GM18907 (cell line): ENCODE measurements at regions not wholly inside any gene's neighbourhood (a gene's known extent, or its start where the extent isn't known, plus 50 kb on each side); places are given as distances from the start of the nearest gene placed in this dataset.

Experiments
- ATAC-seq: cut with Tn5 transposase; IDR thresholded peaks from one replicate; pipeline ENCODE4 v1.9.1; 2021; ENCODE audit warnings: mild to moderate bottlenecking, moderate library complexity; ENCODE audit not compliant: unreplicated experiment

DNA sequence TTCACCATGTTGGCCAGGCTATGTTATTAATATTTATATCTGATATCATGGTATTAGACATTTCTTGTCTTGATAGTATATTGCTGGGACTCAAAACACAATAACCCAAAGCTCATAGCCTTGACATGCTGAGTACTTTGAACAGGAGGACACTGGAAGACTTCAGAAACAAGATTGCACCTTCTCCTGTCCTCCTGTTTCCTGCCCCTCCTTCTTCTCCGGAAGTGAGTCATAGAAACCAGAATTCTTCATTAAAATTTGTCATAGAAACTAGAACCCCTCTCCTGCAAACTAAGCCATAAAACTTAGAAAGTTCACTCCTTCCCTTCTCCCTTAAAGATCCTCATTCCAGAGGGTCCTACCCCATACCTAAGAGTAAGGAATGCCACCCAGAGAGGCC lies 400.2 kb downstream of the SLITRK5 start:
- ATAC-seq = no peak

DNA sequence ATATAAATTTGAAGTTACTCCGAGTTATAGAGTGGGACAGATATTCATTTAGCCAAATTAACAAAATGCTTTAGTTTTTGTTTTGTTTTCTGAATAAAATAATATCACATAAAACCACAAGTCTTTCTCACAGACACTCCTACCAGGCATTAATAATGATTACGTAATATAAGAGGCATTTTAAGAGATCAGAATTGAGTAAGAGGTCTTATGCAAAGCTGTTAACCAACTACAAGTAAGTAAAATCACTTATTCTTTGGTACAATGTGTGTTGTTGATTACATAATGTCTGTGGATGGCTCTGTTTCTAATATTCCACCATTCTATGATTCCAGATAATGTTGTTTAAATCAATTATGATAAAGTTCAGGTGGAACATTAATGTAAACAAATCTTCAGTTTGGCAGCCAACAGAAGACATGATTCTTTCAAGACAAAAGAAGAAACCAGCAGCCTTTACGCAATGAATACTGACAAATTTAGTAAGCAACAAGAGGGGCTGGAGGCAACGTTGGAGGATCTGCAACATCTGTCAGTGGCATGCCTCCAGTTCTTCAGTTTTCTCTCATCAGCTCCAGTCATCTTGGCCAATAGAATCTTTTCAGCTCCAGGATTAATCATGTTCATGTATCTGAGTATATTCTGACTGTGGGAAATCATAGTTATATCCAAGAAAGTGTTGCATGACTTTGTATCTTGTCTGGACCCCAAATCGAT lies 403.8 kb downstream of the SLITRK5 start:
- no peak for ATAC-seq

DNA sequence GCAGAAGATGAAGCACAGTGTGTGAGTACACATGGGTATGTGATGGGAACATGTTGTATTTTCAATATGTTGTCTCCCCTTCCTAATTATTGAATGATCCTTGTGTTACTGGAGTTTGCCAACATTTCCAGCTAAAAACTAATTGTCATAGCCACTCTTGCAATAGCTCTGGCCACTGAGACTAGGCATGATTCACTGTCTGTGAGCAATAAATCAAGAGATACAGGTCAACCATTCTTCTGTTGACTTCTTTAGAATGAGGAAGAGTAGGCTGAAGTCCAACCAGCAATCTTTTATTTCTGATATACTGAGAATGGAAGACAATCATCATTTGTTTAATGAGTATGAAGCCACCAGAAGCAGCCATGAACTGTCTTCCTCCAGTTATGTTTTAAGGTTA lies 413.9 kb downstream of the SLITRK5 start:
- no peak for ATAC-seq

DNA sequence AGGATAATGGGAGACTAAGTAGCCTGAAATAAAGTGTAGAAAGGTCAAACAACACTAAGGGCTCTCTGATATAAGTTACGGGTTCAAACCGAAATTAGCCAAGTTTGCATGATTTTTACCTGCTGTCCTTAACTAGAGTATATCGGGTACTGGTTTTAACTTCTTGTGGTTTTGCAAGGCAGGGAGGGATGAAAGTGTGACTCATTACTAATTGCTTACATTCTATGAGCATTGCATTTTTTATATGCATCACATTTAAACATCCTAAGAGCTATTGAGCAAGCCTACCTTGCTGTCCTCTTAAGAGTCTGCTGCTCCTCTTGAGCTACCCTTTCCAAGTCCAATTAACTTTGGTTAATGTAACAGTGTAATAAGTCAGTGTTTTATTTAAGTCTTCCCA lies 415.4 kb downstream of the SLITRK5 start:
- no peak for ATAC-seq

DNA sequence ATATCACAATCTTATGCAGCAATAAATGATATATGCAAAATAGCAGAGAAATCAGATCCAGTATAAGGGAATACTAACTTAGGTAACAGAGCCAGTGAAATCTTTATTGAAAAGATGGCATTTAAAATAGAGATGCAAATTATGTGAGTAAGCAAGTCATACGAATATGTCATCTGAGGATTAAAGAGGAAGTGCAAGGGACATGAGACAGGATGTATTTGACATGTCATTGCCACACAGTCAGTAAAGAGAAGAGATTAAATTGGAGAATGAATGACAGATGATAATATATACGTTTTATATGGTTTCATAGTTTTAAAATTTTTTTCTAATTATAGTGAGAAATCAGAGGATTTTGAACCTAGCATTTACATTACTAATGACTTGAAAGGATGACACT lies 426.4 kb downstream of the SLITRK5 start:
- ATAC-seq = no peak

DNA sequence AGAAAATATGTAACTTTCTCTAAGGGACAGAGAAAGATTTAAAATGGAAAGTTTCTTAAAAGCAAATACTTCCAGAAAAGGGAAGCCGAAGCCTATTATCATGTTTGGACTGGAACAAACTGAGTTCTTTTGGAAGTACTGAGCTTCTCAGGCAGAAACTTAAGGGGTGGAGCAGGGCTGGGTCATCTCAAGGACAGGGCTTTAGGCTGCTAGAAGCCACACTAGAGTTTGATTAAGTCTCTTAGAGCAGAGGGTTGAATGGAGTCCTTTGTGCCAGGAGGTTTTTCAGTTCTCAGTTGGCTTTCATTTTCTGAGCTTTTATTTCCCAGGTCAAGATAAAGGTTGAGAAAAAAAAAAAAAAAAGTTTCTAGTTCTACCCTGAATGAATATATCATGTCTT lies 432.7 kb downstream of the SLITRK5 start:
- ATAC-seq = no peak

DNA sequence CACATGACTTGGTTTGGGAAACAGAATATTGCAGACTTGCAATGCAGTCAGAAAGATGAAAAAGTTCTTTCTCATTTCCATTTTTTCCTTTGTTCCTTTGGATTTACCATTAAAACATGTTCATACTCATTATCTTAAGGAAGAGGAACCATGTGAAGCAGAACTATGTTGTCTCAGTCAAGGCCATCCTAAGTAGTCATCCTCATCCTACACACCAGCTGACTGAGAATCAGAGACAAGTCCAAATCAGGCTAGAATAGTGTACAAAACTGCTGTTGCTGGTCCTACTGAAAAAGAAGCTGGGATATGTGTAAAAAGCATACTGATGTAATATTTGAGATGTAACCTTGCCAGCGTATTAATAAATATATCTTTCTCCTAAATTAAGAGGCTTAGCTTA lies 433.4 kb downstream of the SLITRK5 start:
- ATAC-seq = no peak

DNA sequence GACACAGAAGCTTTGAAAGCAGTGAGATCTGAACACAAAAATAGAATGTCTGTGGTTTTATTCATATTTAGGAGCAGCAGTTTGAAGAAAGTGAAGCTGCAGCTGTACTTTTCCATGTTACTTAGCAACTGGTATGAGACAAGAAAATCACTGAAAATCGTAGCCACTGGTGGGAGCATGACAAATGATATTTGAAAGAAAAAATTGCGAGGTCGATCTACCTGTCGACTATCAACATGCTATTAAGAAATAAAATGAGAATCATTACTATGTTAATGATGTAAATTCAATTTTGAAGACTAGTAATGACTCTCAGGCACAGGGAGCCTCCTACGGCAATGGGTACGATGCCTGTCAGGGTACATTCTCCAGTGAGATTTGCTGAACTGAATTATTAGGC lies 436.4 kb downstream of the SLITRK5 start:
- no peak for ATAC-seq

DNA sequence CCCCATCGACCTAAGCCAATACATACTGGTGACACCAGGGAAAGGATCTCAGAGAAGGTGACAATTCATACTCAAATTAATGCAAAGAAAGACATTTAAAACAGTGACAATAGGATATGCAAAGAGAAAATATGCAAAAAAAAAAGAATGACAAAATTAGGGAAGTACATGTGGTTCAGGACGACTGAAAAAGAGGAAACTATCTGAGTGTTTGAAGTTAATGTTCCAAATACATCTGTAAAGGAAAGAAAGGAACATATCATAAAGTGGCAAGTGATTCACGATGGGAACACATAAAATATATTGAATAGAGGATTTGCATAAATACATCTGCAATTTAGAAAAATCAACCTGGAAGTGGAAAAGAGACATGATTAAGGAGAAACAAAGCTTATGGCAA lies 441.4 kb downstream of the SLITRK5 start:
- ATAC-seq = no peak

DNA sequence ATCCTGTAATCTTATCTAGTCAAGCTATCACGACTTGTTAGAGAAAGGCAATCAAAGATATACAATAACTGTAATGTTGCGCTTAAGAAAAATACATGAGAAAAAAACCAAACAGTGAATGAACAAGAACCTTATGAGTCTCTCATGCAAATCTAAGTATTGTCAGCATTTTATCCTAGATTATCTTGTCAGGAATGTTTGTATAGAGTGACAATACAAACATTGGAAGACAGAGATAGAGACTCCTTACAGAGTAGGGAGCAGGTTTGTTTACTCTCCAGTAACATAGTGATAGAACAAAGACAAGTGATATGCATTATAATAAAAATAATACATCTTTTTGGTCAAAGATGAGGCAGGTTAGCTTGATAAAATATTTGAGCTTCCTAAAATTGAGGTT lies 444.8 kb downstream of the SLITRK5 start:
- no peak for ATAC-seq

DNA sequence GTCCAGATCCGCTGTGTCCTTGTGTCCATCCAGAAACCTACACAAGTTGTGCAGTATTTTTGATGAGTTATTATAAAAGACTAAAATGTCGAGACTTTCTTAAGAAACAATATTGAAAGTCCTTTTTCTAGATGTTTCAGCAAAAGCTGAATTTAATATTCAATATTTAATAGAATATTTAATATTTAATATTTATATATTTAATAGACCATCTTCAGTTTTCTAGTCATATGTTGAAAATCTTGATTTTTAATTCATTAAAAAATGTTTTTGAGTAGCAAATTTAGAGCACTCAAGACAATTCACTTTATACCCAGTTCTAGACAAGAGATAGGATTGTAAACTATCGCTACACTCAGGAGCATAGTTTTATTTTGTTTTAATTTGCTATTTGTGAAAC lies 447.8 kb downstream of the SLITRK5 start:
- no peak for ATAC-seq

DNA sequence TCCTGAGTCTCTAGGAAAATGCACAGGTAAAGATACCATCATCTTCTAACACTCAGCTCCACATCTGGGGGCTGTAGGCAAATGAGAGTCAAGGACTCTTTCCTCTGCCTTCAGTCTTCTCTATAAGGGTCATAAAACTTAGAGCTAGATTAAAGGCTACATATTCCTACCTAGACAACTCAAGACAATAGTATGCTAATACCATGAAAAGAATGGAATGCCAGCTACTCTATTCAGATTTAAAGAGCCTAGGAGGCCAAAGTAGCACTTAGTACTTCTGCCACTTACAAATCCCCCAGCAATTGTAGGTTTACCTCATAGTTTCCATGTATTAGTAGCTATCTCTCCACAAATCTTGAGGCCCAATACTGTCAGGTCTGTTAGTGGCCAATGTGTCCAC lies 453.0 kb downstream of the SLITRK5 start:
- no peak for ATAC-seq

DNA sequence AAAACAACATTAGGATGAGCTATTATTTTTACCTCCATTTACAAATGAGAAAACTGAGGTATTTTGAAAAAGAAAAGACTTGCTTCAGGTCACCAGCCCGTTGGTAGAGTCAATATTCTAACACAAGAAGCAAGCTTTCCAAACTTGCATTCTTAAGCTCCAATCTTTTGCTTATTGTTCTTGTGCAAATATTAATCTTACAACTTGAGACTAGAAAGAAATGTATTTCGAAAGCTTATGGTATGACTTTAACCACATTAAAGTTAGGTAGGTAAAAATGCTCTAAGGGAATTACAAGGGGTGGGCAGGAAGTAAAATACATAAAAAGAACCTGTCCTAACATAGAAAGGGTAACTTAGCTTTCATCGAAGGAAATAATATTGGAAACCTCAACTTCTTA lies 453.9 kb downstream of the SLITRK5 start:
- no peak for ATAC-seq

DNA sequence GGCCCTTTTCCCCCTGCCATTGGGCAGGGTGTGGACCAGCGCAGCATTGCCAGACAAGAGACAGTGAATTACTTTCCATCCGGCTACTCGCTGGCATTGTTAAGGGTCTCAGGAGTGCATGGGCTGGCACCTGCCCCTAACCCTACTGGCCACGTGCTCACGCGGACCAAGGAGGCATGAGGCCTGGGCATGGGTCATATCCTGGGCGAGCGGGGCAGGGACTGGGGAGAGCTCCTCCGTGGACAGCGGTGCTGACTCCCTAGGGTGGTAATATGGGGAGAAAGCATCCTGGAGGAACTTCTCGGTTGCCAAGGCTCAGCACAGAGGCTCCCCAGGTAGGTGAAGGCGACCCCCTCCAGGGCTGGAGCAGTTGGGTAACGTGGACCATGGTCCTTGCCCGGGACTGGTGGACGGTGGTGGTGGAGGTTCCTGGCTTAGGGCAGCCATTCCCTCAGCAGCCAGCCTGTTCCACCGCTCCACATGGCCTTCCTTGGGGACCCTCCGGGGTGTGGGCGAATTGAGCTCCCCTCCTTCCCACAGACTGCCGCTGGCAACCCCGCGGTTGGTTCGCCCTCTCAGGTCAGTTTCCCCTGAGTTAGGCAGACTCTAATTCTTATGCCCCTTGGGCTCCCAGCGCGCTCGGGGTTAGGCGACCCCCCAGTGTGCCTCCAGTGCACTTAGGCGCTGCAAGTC lies 465.1 kb downstream of the SLITRK5 start:
- ATAC-seq = no peak

DNA sequence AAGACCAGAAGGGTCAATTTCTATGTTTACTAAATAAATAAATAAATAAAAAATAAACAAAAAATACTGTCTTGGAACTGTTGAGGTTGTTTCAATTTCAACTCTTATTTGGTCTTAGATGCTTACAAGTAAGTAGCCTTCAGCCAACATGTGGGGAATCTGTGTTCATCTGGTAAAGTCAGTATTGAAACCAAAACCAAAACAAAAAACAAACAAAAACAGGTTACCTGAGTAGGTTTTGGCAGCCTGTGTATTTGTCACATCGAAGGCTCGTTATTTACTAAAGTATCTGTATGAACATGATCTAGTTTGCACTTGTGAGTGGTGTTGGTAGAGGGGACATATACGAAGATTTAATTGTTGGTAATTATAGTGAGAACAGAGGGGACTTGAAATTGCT lies 471.5 kb downstream of the SLITRK5 start:
- ATAC-seq = no peak

DNA sequence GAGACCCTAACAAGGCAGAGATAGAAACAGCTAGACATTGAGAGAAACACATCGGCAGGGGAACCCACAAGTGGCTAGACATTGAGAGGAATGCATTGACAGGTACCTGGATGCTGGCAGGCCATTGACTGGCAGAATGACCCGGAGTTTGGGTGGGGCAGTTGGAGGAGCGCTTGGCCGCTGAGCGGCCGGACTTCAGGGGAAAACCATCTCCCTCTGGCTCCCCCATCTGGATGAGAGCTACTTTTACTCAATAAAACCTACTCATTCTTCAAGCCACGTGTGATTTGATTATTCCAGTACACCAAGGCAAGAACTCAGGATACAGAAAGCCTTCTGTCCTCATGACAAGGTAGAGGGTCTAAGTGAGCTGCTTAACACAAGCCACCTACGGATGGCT lies 473.4 kb downstream of the SLITRK5 start:
- ATAC-seq = no peak

DNA sequence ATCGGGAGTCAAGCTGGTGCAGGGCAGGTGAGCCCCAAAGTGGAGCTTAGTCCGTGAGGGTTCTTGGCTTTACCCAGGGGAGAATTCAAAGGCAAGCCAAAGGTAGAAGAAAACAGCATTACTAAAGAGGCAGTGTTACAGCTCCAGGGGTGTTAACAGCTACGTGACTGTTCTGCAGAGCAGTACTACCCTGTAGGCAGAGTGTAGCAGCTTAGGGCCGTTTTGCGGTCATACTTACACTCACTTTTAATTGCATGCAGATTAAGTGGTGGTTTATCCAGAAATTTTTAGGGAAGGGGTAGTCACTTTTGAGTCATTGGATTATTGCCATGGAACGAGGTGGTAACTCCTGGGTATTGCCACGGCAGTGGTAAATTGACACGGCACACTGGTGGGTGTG lies 482.2 kb downstream of the SLITRK5 start:
- no peak for ATAC-seq

DNA sequence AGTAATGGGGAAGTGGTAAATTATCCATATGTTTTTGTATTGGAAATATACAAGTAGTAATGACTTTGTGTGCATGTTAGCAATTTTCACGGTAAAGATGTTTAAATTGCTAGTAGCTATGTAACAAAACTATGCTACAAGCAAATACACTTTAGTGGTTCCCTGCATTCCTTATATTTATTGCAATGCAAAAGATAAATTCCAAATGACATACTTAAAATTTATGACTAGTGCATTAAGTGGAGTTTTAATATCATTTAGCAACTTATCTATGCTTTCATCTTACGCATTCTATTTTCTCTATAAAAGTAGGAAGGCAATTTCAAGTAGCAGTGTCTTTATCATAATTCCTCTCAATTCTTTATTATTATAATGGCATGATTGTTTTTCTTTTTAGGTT lies 482.8 kb downstream of the SLITRK5 start:
- no peak for ATAC-seq

DNA sequence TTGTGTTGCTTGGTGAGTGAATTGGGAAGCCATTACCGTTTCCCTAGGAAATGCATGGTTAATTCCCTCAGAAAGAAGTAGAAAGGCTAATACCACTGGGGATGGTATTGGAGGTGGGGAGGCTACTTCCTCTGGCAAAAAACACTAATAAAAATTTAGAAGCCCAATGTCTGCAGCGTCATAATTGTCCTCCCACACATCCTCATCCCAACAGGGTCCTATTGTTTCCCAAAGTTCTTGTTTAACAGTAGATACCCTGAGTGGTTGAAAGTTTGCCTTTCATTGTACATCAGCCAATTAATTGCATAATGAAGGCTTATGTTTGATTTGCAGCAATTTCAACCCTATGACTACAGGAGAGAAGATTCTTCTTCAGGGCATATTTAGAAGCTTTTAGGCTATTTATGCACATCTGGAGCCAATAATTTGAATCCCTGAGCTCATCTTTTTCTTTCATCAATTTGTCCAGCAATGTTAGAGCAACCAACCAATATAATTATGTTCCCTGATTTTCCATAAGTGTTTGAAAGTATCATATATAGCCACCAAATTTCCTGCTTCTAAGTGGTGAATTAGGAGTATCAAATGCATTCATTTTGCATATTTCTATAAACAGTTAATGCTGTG lies 491.0 kb downstream of the SLITRK5 start:
- ATAC-seq = no peak

DNA sequence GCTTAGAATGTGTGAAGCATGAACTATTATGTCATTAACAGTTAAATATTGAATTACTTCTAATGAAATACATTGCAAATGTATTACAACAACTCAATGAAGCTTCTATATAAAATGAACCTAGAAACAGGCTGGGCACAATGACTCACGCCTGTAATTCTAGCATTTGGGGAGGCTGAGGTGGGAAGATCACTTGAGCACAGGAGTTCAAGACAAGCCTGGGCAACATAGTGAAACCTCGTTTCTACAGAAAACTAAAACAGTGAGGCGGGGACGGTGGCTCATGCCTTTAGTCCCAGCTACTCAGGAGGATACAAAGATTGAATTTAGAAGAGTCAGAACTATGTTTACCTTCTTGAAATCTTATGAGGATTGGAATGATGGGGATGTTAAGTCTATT lies 505.1 kb downstream of the SLITRK5 start:
- no peak for ATAC-seq

DNA sequence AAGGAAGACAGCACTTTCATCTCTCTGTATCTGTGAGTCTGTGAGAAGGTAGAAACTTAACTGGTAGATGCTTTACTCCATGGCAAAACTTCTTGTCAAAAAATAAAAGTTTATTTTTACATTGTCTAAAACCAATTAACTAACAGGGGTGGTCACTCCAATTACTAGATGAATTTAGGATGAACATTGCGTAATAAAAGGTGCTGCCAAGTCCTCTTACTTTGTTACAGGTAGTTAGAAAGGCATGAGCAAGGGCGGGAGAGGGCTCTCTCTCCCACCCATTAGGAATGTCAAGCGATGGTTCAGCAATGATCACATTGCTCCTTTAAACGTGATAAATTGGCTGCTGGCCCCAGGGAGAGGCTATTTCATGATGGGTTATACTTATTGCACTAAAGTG lies 512.3 kb downstream of the SLITRK5 start:
- ATAC-seq = no peak

DNA sequence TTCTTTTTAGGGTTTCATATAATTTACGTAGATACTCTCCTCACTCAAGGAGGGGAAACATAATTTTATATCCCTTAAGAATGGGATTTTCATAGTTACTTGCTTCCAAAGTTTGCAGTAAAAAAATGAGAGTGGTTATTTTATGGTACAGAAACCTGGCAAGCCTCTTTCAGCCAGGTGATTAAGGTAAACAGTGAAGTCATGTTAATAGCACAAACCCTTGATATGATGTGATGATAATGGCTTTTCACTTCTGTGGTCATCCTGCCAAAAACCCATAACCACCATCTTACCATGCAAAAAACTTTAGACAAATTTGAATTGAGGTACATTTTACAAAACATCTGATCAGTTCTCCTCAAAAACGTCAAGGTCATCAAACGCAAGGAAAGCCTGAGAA lies 517.8 kb downstream of the SLITRK5 start:
- no peak for ATAC-seq
